ENCODE measurements at regions not wholly inside any gene's neighbourhood (a gene's known extent, or its start where the extent isn't known, plus 50 kb on each side); places are given as distances from the start of the nearest gene placed in this dataset.
"Not testable (repeated sequence)": the region's sequence is repeated elsewhere in the genome, so short reads cannot be mapped to it uniquely, and the experiment has no call there.

DNA sequence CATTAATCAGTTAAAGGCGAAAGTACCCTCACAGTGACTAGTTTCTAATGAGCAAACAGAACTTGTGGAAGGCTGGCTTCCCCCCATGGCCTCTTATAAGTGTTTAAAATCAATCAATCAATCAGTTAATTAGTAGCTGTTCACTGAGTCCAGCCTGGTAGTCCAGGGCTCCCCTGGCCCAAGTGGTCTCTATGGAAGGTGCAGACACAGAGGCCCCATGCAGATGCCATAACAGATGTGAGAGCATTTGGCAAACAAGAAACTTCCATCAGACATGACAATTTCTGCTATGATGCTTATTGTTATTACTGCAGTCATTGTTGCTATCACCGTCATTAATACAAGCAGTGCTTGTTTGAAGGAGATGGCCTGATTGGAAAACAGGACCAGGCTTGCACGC is 179.0 kb upstream of the TSHZ3 start:
- DNase-seq (ENCODE audit: low read depth, low spot score) = no peak

DNA sequence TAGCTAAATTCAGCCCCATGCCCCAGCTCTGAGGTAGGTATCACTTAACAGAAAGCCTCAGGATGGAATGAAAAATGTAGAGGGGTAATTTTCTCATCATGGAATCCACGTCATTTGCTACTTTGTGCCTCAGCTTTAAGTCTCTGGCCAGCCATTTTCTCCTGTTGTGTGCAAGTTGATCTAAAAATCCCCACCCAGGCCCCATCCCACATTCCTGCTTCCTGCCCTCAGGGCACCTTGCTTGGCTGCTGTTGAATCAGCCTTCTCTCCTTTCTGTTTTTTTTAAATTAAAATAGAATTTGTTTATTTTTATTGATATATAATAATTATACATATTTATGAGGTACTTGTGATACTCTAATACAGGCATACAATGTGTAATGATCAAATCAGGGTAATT is 179.9 kb upstream of the TSHZ3 start:
- DNase-seq (ENCODE audit: low read depth, low spot score) = no peak

- DNase-seq (ENCODE audit: low read depth, low spot score) = no peak
These were observed 181.5 kb upstream of the TSHZ3 start for GRCh38 chr19:31530781-31531180.

GRCh38 chr19:31531326-31531725 is 182.1 kb upstream of the TSHZ3 start:
- no peak for DNase-seq (ENCODE audit: low read depth, low spot score)

- DNase-seq (ENCODE audit: low read depth, low spot score) = no peak
These were observed 182.8 kb upstream of the TSHZ3 start for GRCh38 chr19:31532034-31532433.

DNA sequence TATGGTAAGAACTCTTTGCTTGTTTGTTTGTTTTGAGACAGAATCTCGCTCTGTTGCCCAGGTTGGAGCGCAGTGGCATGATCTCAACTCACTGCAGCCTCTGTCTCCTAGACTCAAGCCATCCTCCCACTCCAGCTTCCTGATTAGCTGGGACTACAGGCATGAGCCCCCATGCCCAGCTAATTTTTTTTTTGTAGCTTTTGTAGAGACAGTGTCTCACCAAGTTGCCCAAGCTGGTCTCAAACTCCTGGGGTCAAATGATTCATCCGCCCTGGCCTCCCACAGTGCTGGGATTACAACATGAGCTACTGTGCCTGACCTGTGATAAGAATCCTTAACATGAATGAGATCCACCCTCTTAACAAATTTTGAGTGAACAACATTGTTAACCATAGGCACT is 183.9 kb upstream of the TSHZ3 start:
- DNase-seq (ENCODE audit: low read depth, low spot score) = no peak

- DNase-seq (ENCODE audit: low read depth, low spot score) = no peak
These were observed 185.0 kb upstream of the TSHZ3 start for GRCh38 chr19:31534231-31534630.

DNA sequence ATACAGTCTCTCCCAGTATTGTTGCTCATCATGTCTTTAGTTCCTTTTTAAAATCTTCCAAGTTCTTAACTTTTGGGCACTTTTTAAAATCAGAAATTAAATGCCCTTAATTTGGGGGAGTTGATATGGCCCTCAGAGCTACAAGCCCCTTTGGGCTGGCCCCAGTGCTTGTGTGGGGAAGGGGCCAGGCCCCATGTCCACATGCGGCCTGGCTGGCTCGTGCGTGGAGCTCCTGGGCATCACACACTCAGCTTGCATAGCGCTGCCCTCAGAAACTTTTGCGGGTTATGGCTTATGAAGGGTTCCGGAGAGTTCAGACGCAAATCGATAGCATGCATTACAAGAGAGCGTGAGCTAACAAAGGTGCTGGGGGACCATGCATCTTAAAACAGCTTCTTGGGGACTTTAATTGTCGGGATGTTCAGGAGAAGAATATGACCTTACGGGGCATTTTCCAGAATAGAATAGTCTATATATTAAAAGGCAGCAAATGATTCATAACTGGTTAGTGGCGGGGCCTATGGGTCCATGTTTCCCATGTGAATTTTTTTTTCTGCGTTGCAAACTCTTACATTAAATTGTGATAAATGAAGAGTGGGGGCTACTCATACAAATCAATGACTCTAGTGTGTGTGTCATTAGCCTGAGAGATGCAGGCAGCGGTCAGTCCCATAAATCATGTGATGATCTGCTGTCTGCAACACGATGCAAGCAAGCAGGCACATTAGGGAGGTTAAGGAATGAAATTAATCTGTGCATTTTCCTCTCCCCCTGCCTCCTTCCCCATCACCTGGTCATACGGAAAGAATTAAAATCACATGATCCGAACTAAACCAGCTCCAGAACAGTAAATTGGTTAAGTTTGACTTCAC is 185.8 kb upstream of the TSHZ3 start:
- no peak for DNase-seq (ENCODE audit: low read depth, low spot score)

DNA sequence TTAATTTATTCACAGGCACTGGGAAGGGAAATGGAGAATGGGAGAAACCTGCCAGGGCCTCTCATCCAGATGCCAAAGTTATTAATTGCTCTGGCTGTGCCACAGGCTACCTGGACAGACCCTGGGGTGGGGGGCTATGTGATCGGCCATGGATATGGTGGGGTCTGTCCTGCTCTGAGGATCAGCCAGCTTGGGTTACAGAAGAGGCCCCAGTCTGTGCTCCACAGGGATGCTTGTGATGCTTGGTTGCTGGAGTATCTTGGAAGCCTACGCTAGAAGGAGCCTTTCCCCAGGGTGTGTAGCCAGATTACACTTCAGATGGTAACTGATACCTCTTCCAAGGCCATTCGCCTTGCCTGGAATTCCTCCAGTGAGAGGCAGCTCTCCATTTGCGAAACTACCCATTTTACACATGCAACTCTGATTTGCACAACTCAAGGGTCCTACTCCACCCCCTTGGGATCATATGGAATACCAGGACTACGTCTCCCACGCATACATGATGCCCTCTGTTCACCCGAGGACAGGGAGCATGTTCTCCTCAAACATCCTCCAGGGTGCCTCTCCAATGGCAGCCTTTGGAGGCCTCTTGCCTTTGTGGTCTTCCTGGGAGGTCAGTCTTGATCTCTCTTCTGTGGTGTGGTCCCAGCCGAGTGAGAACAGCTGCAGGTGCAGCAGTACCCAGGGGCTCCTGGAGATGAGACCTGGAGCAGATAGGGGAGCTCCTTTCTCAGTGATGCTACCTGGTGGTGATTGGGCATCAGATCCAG is 186.6 kb upstream of the TSHZ3 start:
- DNase-seq (ENCODE audit: low read depth, low spot score) = no peak

- no peak for DNase-seq (ENCODE audit: low read depth, low spot score)
These were observed 187.9 kb upstream of the TSHZ3 start for GRCh38 chr19:31537136-31537535.

DNA sequence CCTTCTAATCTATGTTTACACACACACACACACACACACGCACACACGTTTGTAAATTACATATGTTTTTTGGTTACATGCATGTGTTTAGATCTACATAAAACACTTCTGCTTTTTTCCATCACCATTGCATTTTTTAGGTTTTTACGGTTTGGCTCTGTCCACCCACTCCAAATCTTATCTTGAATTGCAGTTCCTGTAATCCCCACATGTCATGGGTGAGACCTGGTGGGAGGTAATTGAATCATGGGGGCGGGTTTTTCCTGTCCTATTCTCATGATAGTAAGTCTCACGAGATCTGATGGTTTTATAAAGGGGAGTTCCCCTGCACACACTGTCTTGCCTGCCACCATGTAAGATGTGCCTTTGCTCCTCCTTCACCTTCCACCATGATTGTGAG is 188.7 kb upstream of the TSHZ3 start:
- not testable (repeated sequence) for DNase-seq (ENCODE audit: low read depth, low spot score)

DNA sequence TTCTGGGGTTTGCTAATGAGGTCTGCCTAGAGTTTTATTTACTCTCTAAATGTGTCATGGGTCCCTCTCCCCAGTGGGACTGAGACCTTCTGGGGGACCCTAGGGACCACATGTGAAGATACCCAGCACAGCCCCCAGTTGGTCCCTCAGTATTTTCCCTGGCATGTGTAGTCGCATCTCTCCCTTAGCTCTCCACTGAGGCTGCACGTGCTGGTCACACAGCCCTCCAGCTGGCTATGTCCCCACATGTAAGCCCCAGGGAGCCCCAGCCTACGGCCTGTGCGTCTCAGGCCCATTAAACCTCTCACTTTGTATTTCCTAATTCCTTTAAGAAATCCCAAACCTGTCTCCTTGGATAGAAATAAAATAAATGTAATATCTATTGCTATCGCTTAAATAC is 189.6 kb upstream of the TSHZ3 start:
- DNase-seq (ENCODE audit: low read depth, low spot score) = no peak

DNA sequence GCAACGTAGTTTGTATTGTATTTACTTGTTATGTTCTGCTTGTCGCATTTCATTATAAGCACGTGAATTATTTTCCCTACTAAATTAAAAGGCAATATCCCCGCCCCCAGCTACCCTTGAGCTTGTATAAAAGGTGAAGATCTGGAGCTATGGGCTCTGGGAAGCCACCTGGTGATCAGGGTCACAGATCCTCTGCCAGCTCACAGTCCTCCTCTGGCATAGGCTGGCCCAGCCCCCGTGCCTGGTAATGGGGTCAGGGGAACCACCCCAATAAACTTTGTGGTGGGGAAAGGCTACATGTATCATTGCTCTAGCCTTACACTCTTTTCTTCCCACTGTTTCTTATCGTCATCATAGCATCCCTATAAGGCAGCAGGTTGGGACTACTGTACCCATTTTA is 190.2 kb upstream of the TSHZ3 start:
- no peak for DNase-seq (ENCODE audit: low read depth, low spot score)

- no peak for DNase-seq (ENCODE audit: low read depth, low spot score)
These were observed 192.2 kb upstream of the TSHZ3 start for GRCh38 chr19:31541396-31541795.

DNA sequence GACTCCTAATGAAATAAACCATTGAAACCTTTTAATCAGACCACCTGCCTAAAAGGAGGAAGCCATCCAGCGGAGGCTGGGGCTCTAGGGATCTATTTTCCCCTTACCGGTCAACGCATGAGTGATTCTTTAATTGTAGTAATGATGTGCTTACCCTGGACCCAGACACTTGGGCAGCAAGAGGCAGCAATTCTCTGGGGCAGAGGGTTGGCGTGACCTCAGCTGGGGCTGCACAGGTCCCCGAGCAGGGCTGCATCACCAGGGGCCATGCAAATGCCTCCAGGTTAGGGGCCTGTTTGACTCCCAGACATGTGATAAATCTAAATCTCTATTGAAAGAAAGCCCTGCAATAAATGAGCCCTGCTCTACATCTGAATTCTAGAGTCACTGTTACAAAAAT is 194.2 kb upstream of the TSHZ3 start:
- no peak for DNase-seq (ENCODE audit: low read depth, low spot score)

- no peak for DNase-seq (ENCODE audit: low read depth, low spot score)
These were observed 196.5 kb upstream of the TSHZ3 start for GRCh38 chr19:31545777-31546176.

GRCh38 chr19:31546205-31546960 is 197.1 kb upstream of the TSHZ3 start:
- no peak for DNase-seq (ENCODE audit: low read depth, low spot score)

DNA sequence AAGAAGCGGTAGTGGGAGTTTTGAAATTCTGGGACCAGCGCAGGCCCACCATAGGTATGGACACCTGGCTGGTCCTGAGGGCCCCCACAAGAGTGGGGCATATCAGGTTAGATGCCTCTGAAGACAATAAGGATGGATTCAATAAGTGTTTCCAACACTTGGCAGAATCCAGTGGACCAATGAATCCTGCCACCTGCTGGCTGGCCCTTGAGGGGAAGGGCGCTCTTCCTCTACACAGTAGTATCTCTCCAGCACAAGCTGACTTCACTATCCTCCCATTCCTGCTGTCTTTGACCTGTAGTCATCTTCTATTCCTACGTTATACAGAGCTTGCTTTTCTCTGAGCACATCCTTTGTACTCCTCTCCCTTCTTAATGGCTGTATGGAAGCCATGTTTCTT is 199.7 kb upstream of the TSHZ3 start:
- no peak for DNase-seq (ENCODE audit: low read depth, low spot score)

GRCh38 chr19:31553112-31553845 is 204.0 kb upstream of the TSHZ3 start:
- no peak for DNase-seq (ENCODE audit: low read depth, low spot score)

DNA sequence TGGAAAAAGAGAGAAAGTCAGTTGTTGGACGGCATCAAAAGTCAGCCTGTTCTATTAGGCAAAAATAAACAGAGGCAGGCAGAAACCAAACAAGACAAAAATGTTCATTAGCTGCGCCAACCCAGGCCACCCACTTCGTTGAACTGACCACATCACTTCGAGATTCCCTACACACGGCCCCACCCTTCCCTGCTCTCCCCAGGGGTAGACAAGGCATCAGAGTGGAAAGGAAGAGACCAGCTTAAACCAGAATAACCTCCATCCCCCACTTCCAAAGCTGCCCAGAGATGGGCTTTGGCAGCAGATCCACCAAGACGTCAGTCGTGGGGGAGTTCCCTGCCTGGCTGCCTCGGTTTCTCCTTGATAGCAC is 204.6 kb upstream of the TSHZ3 start:
- DNase-seq (ENCODE audit: low read depth, low spot score) = no peak

GRCh38 chr19:31554360-31554759 is 205.1 kb upstream of the TSHZ3 start:
- no peak for DNase-seq (ENCODE audit: low read depth, low spot score)

Measured in activated naive CD8-positive, alpha-beta T cell treated with anti-CD3 and anti-CD28 coated beads, Interleukin-2, amount 50 U/mL, for 16 hours (primary cell).